Stomach smooth muscle (tissue), 2 donors: ENCODE measurements at regions not wholly inside any gene's neighbourhood (a gene's known extent, or its start where the extent isn't known, plus 50 kb on each side); places are given as distances from the start of the nearest gene placed in this dataset.

Source experiments
- H3K27ac ChIP-seq: one replicate; pipeline ENCODE4 v1.7.0; 2013; ENCODE audit warnings: mild to moderate bottlenecking, low read length, inconsistent platforms
- H3K27me3 ChIP-seq, 2 donors: one replicate each; pipeline ENCODE4 v1.7.0; 2013; ENCODE audit warnings: low read length in 2 of 2; ENCODE audit not compliant: insufficient read depth in 2 of 2, control insufficient read depth in 1 of 2
- H3K36me3 ChIP-seq, 2 donors: one replicate each; pipeline ENCODE4 v1.7.0; 2013; ENCODE audit warnings: low read length in 2 of 2; ENCODE audit not compliant: control insufficient read depth in 2 of 2, insufficient read depth in 2 of 2
- H3K4me1 ChIP-seq: one replicate; pipeline ENCODE4 v1.7.0; 2013; ENCODE audit warnings: low read length; ENCODE audit not compliant: control insufficient read depth, insufficient read depth
- H3K4me3 ChIP-seq, 2 donors: one replicate each; pipeline ENCODE4 v1.7.0; 2013; ENCODE audit warnings: low read length in 2 of 2
- H3K9ac ChIP-seq, 2 donors: one replicate each; pipeline ENCODE4 v1.7.0; 2013; ENCODE audit warnings: low read length in 2 of 2, mild to moderate bottlenecking in 1 of 2
- H3K9me3 ChIP-seq, 2 donors: one replicate each; pipeline ENCODE4 v1.7.0; 2013; ENCODE audit warnings: low read length in 2 of 2; ENCODE audit not compliant: control insufficient read depth in 2 of 2
- donor health status: healthy.
- donor health status: Pancreatic carcinoma.

DNA sequence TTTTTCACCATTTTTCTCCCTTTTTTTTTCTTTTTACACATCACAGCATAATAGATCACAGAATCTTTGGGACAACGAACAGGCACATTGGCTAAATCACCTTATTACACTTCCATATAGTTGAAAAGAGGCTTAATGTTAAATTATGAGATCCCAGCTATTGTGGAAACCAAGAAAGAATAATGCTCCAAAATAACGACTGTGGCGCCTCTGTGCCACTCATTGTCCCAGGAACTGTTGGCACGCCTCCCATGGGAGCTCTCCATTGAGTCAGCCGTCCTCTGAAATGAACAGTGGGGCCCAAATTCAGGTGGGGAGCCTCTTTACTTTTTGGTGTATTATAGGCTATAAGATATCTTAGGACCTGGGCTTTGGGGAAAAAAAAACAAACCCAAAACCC lies 82.2 kb upstream of the NFIB start:
- H3K27me3 ChIP-seq, result no peaks in the 10 kb centered on the region
- no peaks in the 10 kb centered on the region for H3K4me1 ChIP-seq
- H3K4me3 ChIP-seq, result no peak overlapping the region
- no peaks in the 10 kb centered on the region for H3K36me3 ChIP-seq
- no peak overlapping the region for H3K9ac ChIP-seq
- H3K9me3 ChIP-seq, result peaks cover 0 to 7% of the 10 kb centered on the region in 2 donors
- no peak overlapping the region for H3K27ac ChIP-seq

DNA sequence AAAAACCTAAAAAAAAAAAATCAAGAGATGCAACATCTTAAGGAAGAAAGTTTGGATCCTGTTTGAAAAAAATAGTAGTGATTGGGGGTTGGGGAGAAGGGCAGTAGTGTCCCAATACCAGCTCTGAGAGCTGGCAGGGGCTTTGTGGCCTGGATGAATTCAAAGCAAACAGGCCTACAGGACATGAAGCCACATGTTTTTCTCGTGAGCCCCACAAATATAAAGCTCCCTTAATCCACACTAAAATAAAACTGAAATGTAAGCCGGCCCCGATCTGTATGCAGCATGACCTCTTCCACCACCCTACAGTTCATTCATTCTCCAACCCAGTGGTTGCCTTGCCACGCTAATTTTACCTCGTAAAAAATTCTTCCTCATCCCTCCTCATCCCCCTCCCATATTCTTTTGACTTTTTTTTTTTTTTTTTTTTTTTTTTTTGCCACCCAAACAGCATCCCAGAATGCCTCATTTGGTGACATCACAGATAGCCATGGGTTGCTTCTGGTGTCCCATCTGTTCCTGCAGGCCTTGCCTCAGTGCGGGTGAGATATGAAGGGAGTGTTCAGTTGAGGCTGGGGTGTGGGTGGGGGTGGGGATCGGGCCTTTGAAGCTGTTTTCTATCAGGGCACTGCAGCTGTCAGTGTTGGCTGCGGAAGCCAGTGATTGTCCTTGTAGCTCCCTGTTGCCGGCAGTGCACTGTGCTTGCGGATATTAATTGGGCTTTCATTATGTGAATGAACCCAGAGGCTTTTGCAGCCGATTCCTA lies 81.6 kb upstream of the NFIB start:
- no peak overlapping the region for H3K9ac ChIP-seq
- peaks cover 0 to 7% of the 10 kb centered on the region in 2 donors for H3K9me3 ChIP-seq
- H3K27me3 ChIP-seq, result no peaks in the 10 kb centered on the region
- no peak overlapping the region for H3K27ac ChIP-seq
- H3K4me1 ChIP-seq, result no peaks in the 10 kb centered on the region
- no peaks in the 10 kb centered on the region for H3K36me3 ChIP-seq
- H3K4me3 ChIP-seq, result no peak overlapping the region

DNA sequence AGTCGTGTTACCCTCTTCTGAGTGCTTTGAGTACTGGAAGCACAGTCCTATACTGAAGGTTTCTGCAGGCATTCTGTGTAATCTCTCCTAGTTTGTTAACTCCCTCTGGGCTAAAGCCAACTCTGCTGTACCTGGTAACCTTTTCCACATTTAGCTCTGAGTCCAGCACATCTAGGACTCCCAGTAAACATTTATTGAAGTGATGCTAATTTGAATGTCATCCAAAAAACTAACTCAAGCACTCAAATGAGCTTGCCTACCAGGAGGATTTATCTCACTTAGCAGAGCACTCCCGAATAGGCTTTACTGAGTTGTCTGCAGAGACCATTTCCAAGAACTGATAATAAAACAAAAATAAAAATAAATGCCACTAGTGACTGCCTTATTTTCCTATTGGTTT lies 79.5 kb upstream of the NFIB start:
- no peaks in the 10 kb centered on the region for H3K36me3 ChIP-seq
- H3K27me3 ChIP-seq, result no peaks in the 10 kb centered on the region
- no peaks in the 10 kb centered on the region for H3K4me1 ChIP-seq
- no peak overlapping the region for H3K4me3 ChIP-seq
- H3K27ac ChIP-seq, result no peak overlapping the region
- H3K9me3 ChIP-seq, result peaks cover 0 to 7% of the 10 kb centered on the region in 2 donors
- H3K9ac ChIP-seq, result no peak overlapping the region

GRCh38 chr9:14391620-14392019 lies 77.7 kb upstream of the NFIB start:
- Histone ChIP-seq H3K4me3 (no peak overlapping the region), H3K27ac (no peak overlapping the region), H3K27me3 (no peaks in the 10 kb centered on the region), H3K9ac (no peak overlapping the region), H3K4me1 (no peaks in the 10 kb centered on the region), H3K36me3 (no peaks in the 10 kb centered on the region), H3K9me3 (peaks cover 0 to 7% of the 10 kb centered on the region in 2 donors)

DNA sequence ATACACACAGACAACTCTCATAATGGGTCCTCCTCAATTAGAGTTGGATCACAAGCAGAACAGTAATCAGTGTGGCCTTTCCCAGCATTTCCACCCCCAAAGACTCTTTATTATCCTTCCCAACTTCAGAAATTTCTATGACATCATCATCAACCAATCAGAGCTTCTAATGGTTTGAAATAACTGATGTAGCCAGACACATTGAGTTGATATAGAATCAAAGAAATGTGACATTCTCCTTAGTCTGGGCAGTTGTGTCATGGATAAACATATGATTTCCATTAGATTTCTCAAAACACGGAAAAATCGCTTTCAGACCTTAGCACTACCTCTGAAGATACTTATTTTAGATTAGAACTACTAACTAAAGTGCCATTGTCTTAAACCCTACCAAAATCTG lies 75.7 kb upstream of the NFIB start:
- no peaks in the 10 kb centered on the region for H3K27me3 ChIP-seq

GRCh38 chr9:14389146-14389545 lies 75.2 kb upstream of the NFIB start:
- no peaks in the 10 kb centered on the region for H3K27me3 ChIP-seq
- H3K36me3 ChIP-seq, result no peaks in the 10 kb centered on the region
- H3K9me3 ChIP-seq, result peaks cover 0 to 7% of the 10 kb centered on the region in 2 donors
- H3K4me3 ChIP-seq, result no peak overlapping the region
- no peaks in the 10 kb centered on the region for H3K4me1 ChIP-seq
- H3K9ac ChIP-seq, result no peak overlapping the region
- no peak overlapping the region for H3K27ac ChIP-seq

More for the DNA sequence above, 75.7 kb upstream of the NFIB start:
- no peak overlapping the region for H3K27ac ChIP-seq
- H3K36me3 ChIP-seq, result no peaks in the 10 kb centered on the region
- H3K9me3 ChIP-seq, result peaks cover 0 to 7% of the 10 kb centered on the region in 2 donors
- H3K9ac ChIP-seq, result no peak overlapping the region
- no peaks in the 10 kb centered on the region for H3K4me1 ChIP-seq
- H3K4me3 ChIP-seq, result no peak overlapping the region

DNA sequence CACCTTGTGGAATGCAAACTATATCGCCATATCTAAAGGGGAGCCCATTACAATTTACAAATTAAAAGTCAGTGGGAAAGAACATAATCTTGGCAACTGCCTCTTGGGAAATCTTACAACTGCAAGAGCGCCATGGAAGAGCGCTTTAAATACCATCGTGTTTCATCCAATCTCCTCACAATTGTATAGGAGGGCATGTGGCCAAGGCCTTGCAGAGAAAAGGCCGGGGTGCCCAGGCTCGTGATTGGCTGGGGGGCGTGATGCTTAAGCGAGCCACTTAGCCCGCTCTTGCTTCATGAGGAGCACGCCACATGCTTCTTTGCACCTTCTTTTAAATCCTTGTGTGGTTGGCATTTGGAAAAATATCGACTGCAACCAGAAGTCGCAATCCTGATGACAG lies 69.8 kb upstream of the NFIB start:
- Histone ChIP-seq H3K9ac (no peak overlapping the region), H3K4me3 (no peak overlapping the region), H3K36me3 (no peaks in the 10 kb centered on the region), H3K27ac (no peak overlapping the region), H3K27me3 (no peaks in the 10 kb centered on the region), H3K4me1 (no peaks in the 10 kb centered on the region), H3K9me3 (no peaks in the 10 kb centered on the region)

DNA sequence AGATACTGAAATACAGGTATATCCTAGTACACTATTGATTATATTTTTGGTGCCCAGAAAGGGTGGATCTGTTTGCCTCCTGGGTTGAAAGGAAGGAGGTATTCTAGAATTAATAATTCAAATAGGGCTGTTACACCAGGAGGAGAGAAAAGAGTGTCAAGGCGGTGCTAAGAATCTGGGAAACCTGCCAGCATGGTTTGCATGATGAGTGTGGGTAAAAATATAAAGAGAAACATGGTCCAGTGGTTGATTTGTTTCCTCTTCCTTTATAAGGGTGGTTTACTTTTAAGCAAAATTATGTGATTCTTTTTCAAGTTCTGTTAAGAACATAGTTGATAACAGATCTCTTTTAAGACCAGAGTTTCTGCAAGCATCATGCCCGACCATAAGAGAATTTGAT lies 69.4 kb upstream of the NFIB start:
- H3K4me3 ChIP-seq, result no peak overlapping the region
- H3K27ac ChIP-seq, result no peak overlapping the region

GRCh38 chr9:14380061-14380836 lies 66.3 kb upstream of the NFIB start:
- Histone ChIP-seq H3K36me3 (no peaks in the 10 kb centered on the region), H3K27me3 (no peaks in the 10 kb centered on the region), H3K9ac (no peak overlapping the region), H3K4me3 (no peak overlapping the region), H3K9me3 (no peaks in the 10 kb centered on the region), H3K4me1 (no peaks in the 10 kb centered on the region), H3K27ac (no peak overlapping the region)

More for the DNA sequence above, 69.4 kb upstream of the NFIB start:
- H3K9ac ChIP-seq, result no peak overlapping the region
- no peaks in the 10 kb centered on the region for H3K27me3 ChIP-seq
- H3K9me3 ChIP-seq, result no peaks in the 10 kb centered on the region
- no peaks in the 10 kb centered on the region for H3K4me1 ChIP-seq
- no peaks in the 10 kb centered on the region for H3K36me3 ChIP-seq

GRCh38 chr9:14379280-14379679 lies 65.3 kb upstream of the NFIB start:
- Histone ChIP-seq H3K4me3 (no peak overlapping the region), H3K4me1 (no peaks in the 10 kb centered on the region), H3K9me3 (no peaks in the 10 kb centered on the region), H3K9ac (no peak overlapping the region), H3K27me3 (no peaks in the 10 kb centered on the region), H3K36me3 (no peaks in the 10 kb centered on the region), H3K27ac (no peak overlapping the region)

DNA sequence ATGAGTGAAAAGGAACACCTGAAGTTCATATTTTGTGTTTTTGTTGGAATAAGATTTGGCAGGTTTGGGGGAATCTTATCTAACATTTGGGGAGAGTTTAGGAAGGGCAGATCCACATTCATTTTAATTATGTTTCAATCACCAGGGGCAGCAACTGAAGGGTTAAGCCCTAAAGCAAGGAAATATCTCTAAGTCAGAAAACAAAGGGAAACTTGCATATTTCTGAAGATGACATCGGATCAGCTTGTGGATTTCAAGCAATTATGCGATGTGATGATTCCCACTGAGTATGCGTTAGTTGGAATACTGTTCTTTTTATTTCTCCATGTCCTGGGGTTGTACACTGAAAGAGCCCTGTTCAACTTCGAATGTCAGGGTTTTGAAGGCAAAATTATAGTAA lies 59.8 kb upstream of the NFIB start:
- no peak overlapping the region for H3K9ac ChIP-seq
- H3K9me3 ChIP-seq, result no peaks in the 10 kb centered on the region
- no peaks in the 10 kb centered on the region for H3K27me3 ChIP-seq
- H3K4me1 ChIP-seq, result peaks cover 7% of the 10 kb centered on the region
- H3K4me3 ChIP-seq, result no peak overlapping the region
- H3K27ac ChIP-seq, result no peak overlapping the region
- no peaks in the 10 kb centered on the region for H3K36me3 ChIP-seq
